NCI-H748 (cell line): ENCODE measurements at regions not wholly inside any gene's neighbourhood (a gene's known extent, or its start where the extent isn't known, plus 50 kb on each side); places are given as distances from the start of the nearest gene placed in this dataset.

Source experiments
- DNase-seq: peaks from one replicate; lab custom pipeline; 2025; ENCODE audit not compliant: unreplicated experiment; lab: John Stamatoyannopoulos, UW

- no peak for DNase-seq
Measured at GRCh38 chr4:111639120-111639690, 506.0 kb upstream of the FAM241A start.

DNA sequence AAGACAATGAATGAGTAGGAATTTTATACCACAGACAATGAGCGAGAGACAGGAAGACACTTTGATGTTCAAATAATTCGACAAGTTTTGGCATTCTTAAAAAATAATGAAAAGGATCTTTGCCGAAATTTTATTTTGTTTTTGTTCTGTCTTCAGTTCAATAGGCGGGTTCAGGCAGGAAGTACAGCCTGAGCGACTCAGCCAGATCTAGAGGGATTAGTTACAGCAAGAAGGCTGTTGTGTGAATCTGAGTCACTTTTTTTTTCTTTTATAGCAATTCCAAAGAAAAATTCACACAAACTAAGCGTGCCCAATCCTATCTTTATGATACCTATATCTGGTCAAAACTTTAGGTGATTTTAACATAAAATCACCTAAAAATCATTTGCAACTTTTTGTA, 505.4 kb upstream of the FAM241A start:
- no peak for DNase-seq

DNA sequence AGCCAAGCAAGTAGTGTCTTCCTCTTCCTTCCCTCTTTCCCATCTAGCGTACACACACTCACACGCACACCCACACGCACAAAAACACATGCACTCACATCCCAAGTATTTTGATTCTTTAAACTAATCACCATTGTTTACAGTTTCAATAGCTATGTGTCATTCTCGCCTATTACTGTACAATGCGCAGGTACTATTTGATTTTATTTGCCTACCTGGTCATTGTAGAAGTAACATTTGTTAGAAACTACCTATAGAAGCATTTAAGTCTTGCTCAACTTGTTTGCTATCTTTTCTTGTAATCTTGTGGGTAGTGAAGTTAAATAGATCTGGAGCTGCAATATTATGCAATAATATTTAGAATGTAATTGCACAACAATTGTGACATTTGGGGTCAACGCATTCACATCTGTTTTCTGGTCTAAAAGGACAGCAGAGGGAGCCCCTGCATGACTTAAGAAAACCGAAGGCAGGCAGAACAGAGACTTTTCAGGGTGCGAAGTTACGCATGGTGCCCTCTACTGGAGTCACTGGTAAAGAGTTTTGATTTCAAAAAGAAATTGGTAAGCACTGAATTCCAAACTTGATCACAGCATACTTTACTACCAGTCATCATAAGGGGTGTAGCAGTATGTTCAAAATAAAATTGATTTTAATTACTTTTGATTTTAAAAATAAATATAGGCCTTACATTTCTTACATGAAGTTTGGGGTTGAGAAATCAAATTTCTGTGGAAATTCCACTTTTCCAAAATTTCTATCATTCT, 503.3 kb upstream of the FAM241A start:
- peak; percentile 77 for DNase-seq

- no peak for DNase-seq
Measured at GRCh38 chr4:111648056-111648455, 497.2 kb upstream of the FAM241A start.

DNA sequence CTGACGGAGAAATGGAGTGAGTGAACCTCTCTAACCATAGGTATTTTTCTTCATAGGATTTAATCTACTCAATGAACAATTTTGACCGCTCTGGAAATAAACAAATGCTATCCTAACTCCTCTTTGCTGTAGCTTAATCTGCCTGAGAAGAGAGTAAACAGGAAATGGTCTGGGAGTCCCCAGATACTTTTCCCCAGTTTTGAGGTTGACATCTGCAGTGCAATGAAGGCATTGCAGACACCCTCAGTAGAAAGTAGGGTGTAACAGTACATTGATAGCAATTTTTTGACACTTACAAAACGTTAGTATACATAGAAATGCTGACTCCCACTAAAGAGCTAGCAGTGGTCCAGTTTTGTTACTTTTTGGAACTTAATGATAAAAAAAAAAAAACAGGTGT, 495.9 kb upstream of the FAM241A start:
- no peak for DNase-seq

- DNase-seq: no peak
Measured at GRCh38 chr4:111650146-111650545, 495.1 kb upstream of the FAM241A start.

DNA sequence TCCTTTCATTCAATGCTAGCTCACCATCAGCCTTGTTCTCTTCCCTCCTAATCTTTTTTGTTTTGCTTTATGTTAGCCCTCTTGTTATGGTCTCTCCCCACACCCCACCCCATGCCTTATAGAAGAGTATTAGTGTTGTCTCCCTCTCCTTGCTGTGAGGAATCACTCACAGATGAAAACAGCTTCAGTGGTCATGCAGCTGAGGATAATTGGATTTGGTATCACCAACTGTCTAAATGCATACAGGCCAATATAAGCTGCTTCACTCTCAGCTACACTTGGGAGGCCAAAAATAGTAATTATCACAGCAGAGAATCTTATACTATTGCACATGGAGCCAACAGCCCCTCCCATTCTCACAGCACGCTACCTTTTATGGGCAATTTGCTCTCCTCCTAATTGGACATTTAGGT, 494.6 kb upstream of the FAM241A start:
- peak; percentile 86 for DNase-seq

GRCh38 chr4:111652236-111652635, 493.0 kb upstream of the FAM241A start:
- DNase-seq: no peak

DNA sequence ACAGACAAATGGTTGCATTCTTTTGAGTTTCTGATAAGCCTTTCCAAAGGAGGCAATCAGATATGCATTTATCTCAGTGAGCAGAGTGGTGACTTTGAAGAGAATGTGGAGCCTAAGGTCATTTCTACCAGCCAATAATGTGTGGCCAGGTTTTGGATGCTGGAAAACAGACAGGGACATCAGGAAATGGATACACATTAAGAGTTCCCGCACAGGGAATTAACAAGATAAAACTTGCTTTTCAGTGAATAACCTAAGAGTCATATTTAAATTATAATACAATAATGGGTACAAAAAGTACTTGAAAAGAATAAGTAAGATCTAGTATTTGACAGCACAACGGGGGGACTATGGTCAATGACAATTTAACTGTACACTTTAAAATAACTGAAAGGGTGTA, 492.3 kb upstream of the FAM241A start:
- no peak for DNase-seq

- no peak for DNase-seq
Measured at GRCh38 chr4:111662496-111662895, 482.8 kb upstream of the FAM241A start.

GRCh38 chr4:111664308-111664945, 480.8 kb upstream of the FAM241A start:
- DNase-seq: no peak

GRCh38 chr4:111666826-111667360, 478.4 kb upstream of the FAM241A start:
- DNase-seq: no peak

DNA sequence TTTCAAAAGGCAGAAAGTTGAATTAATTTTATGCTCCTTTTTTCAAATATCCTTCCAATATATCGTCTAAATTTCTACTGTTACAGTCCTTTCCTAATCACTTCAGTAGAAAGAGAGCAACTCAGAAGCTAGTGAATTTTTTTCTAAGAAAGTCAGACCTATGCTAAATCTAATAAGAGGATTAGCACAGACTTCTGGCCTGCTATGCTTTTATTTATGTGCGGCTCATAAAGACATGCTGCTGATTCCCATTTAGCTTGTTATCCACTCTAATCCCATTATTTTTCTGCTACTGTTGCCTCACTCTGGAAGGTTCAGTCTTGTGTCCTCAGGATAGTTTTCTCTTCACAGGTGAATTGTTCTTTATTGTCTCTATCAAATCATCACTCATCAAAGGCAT, 473.5 kb upstream of the FAM241A start:
- no peak for DNase-seq

DNA sequence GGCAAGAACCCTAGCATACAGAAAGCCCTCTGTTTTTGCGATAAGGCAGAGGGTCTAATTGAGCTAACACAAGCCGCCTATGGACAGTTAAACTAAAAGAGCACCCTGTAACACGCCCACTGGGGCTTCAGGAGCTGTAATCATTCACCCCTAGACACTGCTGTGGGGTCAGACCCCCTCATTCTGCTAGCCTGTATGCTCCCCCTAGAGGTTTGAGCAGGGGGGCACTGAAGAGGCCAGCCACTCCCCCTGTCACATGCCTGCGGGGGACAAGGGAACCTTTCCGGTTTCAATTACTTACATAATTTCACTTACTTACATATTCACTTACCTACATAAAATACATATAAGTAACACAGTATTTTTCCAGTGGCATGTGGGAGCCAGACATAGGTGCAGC, 469.5 kb upstream of the FAM241A start:
- DNase-seq: no peak

- DNase-seq: no peak
Measured at GRCh38 chr4:111676533-111676932, 468.7 kb upstream of the FAM241A start.

DNA sequence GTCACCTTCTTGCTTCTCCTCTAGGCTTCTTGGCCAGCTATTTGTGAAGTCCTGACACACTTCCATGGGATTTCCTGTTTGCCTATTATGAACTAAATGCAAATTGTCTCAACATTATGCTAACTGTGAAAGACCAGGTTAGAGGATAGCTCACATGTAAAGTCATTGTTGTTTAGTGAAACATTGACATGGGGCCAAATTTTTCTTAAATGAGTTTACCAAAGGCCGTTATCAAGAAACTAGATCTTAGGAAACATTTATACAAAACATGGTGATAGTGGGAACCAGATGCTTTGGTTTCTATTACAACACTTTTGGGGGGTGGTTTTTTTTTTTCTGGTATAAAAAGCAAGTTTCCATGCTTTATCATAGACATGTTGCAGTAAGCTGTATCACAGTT, 466.8 kb upstream of the FAM241A start:
- no peak for DNase-seq

DNA sequence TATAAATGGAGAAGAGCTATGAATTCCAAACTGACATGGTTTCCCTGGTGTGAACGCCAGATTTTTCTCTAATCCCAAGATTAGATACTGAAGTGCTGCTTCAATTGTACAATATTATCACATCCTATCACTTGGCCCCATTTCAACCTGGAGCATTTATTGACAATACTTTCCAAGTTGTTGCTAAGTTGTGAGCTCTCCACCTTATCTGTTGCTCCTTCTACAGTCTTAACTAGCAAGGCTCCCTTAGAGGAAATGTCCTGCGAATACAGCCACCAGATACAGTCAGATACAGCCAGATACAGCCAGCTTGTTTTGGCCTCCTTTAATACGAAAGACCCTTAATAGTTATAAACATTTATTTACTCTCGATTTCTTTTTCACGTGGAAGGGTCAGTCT, 466.3 kb upstream of the FAM241A start:
- no peak for DNase-seq

- no peak for DNase-seq
Measured at GRCh38 chr4:111681270-111681669, 464.0 kb upstream of the FAM241A start.

DNA sequence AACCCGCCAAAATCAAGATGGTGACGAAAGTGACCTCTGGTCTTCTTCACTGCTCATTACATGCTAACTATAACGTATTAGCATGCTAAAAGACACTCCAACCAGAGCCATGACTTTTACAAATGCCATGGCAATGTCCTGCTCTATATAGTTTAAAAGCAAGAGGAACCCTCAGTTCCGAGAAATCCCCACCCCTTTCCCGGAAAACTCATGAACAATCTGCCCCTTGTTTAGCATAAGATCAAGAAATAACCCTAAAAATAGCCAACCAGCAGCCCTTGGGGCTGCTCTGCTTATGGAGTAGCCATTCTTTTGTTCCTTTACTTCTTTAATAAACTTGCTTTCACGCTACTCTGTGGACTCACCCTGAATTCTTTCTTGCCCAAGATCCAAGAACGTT, 463.5 kb upstream of the FAM241A start:
- no peak for DNase-seq

DNA sequence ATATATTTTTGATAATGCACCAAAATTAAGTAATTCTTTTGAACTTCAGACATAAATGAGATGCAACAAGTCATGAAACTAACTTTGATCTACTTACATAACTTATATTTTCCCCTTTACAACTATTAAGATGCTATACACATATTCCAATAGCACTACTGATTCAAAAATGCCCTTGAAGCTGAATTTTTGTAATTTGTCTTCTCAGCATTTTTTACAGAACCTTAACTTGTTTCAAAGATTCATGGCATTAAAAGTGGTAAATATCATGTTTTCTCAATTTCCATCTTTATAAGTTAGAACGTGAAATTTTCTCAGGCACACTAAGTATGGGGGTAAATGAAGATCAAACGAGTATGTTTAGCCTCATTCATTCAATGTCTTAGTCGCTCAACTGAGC, 460.0 kb upstream of the FAM241A start:
- no peak for DNase-seq

- DNase-seq: no peak
Measured at GRCh38 chr4:111689214-111689613, 456.0 kb upstream of the FAM241A start.

GRCh38 chr4:111689731-111690130, 455.5 kb upstream of the FAM241A start:
- DNase-seq: no peak
